Heart left ventricle (tissue), 13 donors: ENCODE measurements at regions not wholly inside any gene's neighbourhood (a gene's known extent, or its start where the extent isn't known, plus 50 kb on each side); places are given as distances from the start of the nearest gene placed in this dataset.

Source experiments
- POLR2A ChIP-seq, 2 donors: fragments of 450-650 bp; IDR thresholded peaks; one replicate each; pipeline ENCODE4 v1.6.1; 2017; ENCODE audit warnings: antibody characterized with exemption in 2 of 2, mild to moderate bottlenecking in 2 of 2, moderate library complexity in 2 of 2
- TF ChIP-seq, protein P1 (sequence below), 12 donors: fragments of 200-600 bp; sonication (generic) in 4 of 12; IDR thresholded peaks; one replicate each; pipeline versions ENCODE4 v1.5.0 to v1.8.0; 2018 to 2022; ENCODE audit warnings: antibody characterized with exemption in 12 of 12, mild to moderate bottlenecking in 5 of 12
- donor health status: ischemic (EF 13 %, LVEDD 7.1; RV severe dilation, severe dysfunction).
- donor health status: DM: no; HTN: yes; CAD: no.
- donor health status: DM: no; HTN: no; CAD: no.
- donor health status: ischemic (EF 25% LVEDD 6.9; RV normal size, moderate dysfunction).
- donor health status: ischemic (EF 25% LVEDD 5.7; RV mildly dilated, moderate dysfunction).
- donor health status: ischemic (EF 35%, LVEDD 5.7; RV mildly dilated, moderate dysfunction).
- donor health status: nonischemic (EF 11% LVEDD 7.7; RV severe dilation, severe dysfunction).
- donor health status: DM: yes; HTN: yes; CAD: no.
- donor health status: PGD.
- donor health status: ischemic (EF 29% LVEDD 5.4; RV normal size, mild dysfunction).
- donor health status: nonischemic (EF 23%, LVEDD 6.1; RV moderate dilation, normal function).

DNA sequence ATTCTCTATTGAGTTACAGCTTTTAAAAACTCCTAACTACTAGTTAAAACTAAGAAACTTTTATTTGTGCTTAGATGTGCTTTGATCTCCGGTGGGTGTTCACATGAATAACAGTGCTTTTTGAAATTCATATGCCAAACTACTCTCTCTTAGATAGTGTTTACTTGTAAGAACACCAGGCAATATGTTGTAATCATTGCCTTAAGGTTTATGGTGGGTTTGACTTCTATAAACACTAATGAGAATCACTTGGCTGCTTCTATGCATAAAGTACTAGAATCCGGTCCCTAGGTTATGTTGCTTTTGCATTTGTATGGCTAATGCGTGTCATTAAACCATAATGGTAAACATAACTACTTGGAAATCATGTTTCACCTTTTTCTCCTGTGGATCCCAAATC is 203.9 kb upstream of the VSTM2A start:
- TF ChIP-seq, protein P1, sequence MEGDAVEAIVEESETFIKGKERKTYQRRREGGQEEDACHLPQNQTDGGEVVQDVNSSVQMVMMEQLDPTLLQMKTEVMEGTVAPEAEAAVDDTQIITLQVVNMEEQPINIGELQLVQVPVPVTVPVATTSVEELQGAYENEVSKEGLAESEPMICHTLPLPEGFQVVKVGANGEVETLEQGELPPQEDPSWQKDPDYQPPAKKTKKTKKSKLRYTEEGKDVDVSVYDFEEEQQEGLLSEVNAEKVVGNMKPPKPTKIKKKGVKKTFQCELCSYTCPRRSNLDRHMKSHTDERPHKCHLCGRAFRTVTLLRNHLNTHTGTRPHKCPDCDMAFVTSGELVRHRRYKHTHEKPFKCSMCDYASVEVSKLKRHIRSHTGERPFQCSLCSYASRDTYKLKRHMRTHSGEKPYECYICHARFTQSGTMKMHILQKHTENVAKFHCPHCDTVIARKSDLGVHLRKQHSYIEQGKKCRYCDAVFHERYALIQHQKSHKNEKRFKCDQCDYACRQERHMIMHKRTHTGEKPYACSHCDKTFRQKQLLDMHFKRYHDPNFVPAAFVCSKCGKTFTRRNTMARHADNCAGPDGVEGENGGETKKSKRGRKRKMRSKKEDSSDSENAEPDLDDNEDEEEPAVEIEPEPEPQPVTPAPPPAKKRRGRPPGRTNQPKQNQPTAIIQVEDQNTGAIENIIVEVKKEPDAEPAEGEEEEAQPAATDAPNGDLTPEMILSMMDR (IDR thresholded peaks at IDR 0.05): no peak
- no peak for TF ChIP-seq POLR2A (IDR thresholded peaks at IDR 0.05)
